ENCODE measurements at regions not wholly inside any gene's neighbourhood (a gene's known extent, or its start where the extent isn't known, plus 50 kb on each side); places are given as distances from the start of the nearest gene placed in this dataset.
A peak's percentile ranks its signal among the peaks of the same experiment; 100 is the strongest.
"Not testable (repeated sequence)": the region's sequence is repeated elsewhere in the genome, so short reads cannot be mapped to it uniquely, and the experiment has no call there.

- no peak for DNase-seq (ENCODE audit: low spot score)
Observed at GRCh38 chr6:113693851-113694250, 163.3 kb upstream of the MARCKS start.

GRCh38 chr6:113694278-113695077 is 162.7 kb upstream of the MARCKS start:
- no peak for DNase-seq (ENCODE audit: low spot score)

- DNase-seq (ENCODE audit: low spot score), result no peak
Observed at GRCh38 chr6:113695516-113695915, 161.6 kb upstream of the MARCKS start.

- DNase-seq (ENCODE audit: low spot score), result no peak
Observed at GRCh38 chr6:113696960-113697359, 160.2 kb upstream of the MARCKS start.

- DNase-seq (ENCODE audit: low spot score), result no peak
Observed at GRCh38 chr6:113697632-113698410, 159.3 kb upstream of the MARCKS start.

GRCh38 chr6:113699239-113699638 is 157.9 kb upstream of the MARCKS start:
- DNase-seq (ENCODE audit: low spot score), result no peak

GRCh38 chr6:113701552-113702254 is 155.4 kb upstream of the MARCKS start:
- DNase-seq (ENCODE audit: low spot score), result no peak

GRCh38 chr6:113707194-113707593 is 150.0 kb upstream of the MARCKS start:
- DNase-seq (ENCODE audit: low spot score), result no peak

- DNase-seq (ENCODE audit: low spot score), result no peak
Observed at GRCh38 chr6:113709936-113710509, 147.1 kb upstream of the MARCKS start.

- no peak for DNase-seq (ENCODE audit: low spot score)
Observed at GRCh38 chr6:113713665-113714064, 143.5 kb upstream of the MARCKS start.

GRCh38 chr6:113718588-113718987 is 138.6 kb upstream of the MARCKS start:
- DNase-seq (ENCODE audit: low spot score), result no peak

- no peak for DNase-seq (ENCODE audit: low spot score)
Observed at GRCh38 chr6:113719064-113719463, 138.1 kb upstream of the MARCKS start.

GRCh38 chr6:113719545-113719944 is 137.6 kb upstream of the MARCKS start:
- no peak for DNase-seq (ENCODE audit: low spot score)

- no peak for DNase-seq (ENCODE audit: low spot score)
Observed at GRCh38 chr6:113723182-113723581, 134.0 kb upstream of the MARCKS start.

GRCh38 chr6:113724927-113725326 is 132.2 kb upstream of the MARCKS start:
- not testable (repeated sequence) for DNase-seq (ENCODE audit: low spot score)

- no peak for DNase-seq (ENCODE audit: low spot score)
Observed at GRCh38 chr6:113731541-113731940, 125.6 kb upstream of the MARCKS start.

- peak; percentile 52 for DNase-seq (ENCODE audit: low spot score)
Observed at GRCh38 chr6:113732384-113732966, 124.7 kb upstream of the MARCKS start.

- no peak for DNase-seq (ENCODE audit: low spot score)
Observed at GRCh38 chr6:113733381-113733780, 123.8 kb upstream of the MARCKS start.

GRCh38 chr6:113734982-113735381 is 122.2 kb upstream of the MARCKS start:
- no peak for DNase-seq (ENCODE audit: low spot score)

- no peak for DNase-seq (ENCODE audit: low spot score)
Observed at GRCh38 chr6:113735491-113735890, 121.7 kb upstream of the MARCKS start.

GRCh38 chr6:113736978-113737377 is 120.2 kb upstream of the MARCKS start:
- DNase-seq (ENCODE audit: low spot score), result no peak
